ENCODE measurements at regions not wholly inside any gene's neighbourhood (a gene's known extent, or its start where the extent isn't known, plus 50 kb on each side); places are given as distances from the start of the nearest gene placed in this dataset.

DNA sequence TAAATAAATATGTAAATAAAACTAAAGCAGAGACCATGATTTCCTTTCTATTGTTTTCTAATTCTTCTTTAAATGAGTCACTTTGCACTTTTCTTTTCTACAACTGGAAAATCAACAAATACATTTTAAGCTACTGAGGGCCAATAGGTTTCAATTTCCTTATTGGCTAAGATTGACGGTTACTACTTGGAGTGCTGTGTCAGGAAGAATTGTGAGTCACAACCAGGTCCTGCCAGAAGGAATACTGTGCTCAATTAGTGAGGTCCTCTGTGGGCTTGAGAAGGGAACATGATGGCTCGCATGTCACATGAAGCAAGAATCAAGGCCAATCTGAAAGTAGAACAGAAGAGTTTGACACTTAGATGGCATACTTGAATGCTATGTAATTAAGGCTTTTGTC is 110.8 kb downstream of the HMHB1 start:
- TF ChIP-seq POLR2AphosphoS5 (IDR thresholded peaks at IDR 0.05; ENCODE audit: low read depth, low read length) (no peak), POU2F2 (IDR thresholded peaks at IDR 0.05; ENCODE audit: low read depth, low read length) (no peak), POLR2A (IDR thresholded peaks at IDR 0.05; ENCODE audit: low read depth, low read length) (no peak), TAF1 (IDR thresholded peaks at IDR 0.05; ENCODE audit: low read depth, low read length) (no peak), PAX5 (IDR thresholded peaks at IDR 0.05; ENCODE audit: insufficient read depth, low read length, severe bottlenecking) (no peak), SPI1 (IDR thresholded peaks at IDR 0.05; ENCODE audit: low read depth, low read length) (no peak)

All from GM12891 (cell line).